Peyer's patch (tissue), 4 donors: ENCODE measurements at regions not wholly inside any gene's neighbourhood (a gene's known extent, or its start where the extent isn't known, plus 50 kb on each side); places are given as distances from the start of the nearest gene placed in this dataset.

Experiments used
- CTCF ChIP-seq, 6 experiments: fragments of 450-650 bp in 4 of 6; fragments of 200-600 bp in 2 of 6; sonication (generic) in 1 of 6; IDR thresholded peaks; one replicate each; pipeline ENCODE4 v1.5.1; 2017 to 2019; ENCODE audit warnings: antibody characterized with exemption in 6 of 6, mild to moderate bottlenecking in 3 of 6, moderate library complexity in 1 of 6
- POLR2A ChIP-seq, 2 donors: fragments of 450-650 bp; IDR thresholded peaks; one replicate each; pipeline ENCODE4 v1.5.1; 2017; ENCODE audit warnings: antibody characterized with exemption in 2 of 2, mild to moderate bottlenecking in 2 of 2, moderate library complexity in 2 of 2

DNA sequence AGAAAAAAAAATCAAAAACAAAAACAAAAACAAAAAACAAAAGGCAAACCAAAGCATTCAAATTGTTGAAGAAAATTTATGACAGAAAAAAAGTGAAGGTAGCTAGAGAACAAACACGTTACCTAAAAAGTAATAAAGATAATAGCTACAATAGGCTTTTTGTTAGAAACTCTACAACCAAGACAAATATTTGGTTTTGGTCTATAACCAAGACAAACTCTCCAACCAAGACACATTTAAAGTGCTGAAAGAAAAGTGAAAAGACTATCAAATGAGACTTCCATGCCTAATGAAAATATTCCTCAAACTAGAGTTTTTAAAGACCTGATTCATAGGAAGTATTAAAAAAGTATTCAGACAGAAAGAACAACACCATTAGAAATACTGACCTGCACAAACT lies 391.9 kb upstream of the NDST4 start:
- TF ChIP-seq CTCF (IDR thresholded peaks at IDR 0.05), result no peak
- no peak for TF ChIP-seq POLR2A (IDR thresholded peaks at IDR 0.05)
